ENCODE measurements at regions not wholly inside any gene's neighbourhood (a gene's known extent, or its start where the extent isn't known, plus 50 kb on each side); places are given as distances from the start of the nearest gene placed in this dataset.
"Not testable (repeated sequence)": the region's sequence is repeated elsewhere in the genome, so short reads cannot be mapped to it uniquely, and the experiment has no call there.

GRCh38 chr2:172262486-172262885 lies 159.8 kb upstream of the DLX2 start:
- H3K4me3 ChIP-seq (ENCODE audit: low read depth, low read length), result no peak overlapping the region
- DNase-seq (ENCODE audit: low read depth), result no peak
- TF ChIP-seq, protein P1, sequence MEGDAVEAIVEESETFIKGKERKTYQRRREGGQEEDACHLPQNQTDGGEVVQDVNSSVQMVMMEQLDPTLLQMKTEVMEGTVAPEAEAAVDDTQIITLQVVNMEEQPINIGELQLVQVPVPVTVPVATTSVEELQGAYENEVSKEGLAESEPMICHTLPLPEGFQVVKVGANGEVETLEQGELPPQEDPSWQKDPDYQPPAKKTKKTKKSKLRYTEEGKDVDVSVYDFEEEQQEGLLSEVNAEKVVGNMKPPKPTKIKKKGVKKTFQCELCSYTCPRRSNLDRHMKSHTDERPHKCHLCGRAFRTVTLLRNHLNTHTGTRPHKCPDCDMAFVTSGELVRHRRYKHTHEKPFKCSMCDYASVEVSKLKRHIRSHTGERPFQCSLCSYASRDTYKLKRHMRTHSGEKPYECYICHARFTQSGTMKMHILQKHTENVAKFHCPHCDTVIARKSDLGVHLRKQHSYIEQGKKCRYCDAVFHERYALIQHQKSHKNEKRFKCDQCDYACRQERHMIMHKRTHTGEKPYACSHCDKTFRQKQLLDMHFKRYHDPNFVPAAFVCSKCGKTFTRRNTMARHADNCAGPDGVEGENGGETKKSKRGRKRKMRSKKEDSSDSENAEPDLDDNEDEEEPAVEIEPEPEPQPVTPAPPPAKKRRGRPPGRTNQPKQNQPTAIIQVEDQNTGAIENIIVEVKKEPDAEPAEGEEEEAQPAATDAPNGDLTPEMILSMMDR (conservative IDR thresholded peaks at IDR 0.05; ENCODE audit: low read depth, low read length), result no peak

DNA sequence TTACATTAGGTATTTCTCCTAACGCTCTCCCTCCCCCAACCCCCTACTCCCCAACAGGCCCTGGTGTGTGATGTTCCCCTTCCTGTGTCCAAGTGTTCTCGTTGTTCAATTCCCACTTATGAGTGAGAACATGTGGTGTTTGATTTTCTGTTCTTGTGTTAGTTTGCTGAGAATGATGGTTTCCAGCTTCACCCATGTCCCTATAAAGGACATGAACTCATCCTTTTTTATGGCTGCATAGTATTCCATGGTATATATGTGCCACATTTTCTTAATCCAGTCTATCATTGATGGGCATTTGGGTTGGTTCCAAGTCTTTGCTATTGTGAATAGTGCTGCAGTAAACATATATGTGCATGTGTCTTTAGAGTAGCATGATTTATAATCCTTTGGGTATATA lies 162.1 kb upstream of the DLX2 start:
- not testable (repeated sequence) for DNase-seq (ENCODE audit: low read depth); H3K4me3 ChIP-seq (ENCODE audit: low read depth, low read length)

GRCh38 chr2:172269507-172270244 lies 157.7 kb upstream of the ITGA6 start:
- DNase-seq (ENCODE audit: low read depth); H3K4me3 ChIP-seq (ENCODE audit: low read depth, low read length): not testable (repeated sequence)

DNA sequence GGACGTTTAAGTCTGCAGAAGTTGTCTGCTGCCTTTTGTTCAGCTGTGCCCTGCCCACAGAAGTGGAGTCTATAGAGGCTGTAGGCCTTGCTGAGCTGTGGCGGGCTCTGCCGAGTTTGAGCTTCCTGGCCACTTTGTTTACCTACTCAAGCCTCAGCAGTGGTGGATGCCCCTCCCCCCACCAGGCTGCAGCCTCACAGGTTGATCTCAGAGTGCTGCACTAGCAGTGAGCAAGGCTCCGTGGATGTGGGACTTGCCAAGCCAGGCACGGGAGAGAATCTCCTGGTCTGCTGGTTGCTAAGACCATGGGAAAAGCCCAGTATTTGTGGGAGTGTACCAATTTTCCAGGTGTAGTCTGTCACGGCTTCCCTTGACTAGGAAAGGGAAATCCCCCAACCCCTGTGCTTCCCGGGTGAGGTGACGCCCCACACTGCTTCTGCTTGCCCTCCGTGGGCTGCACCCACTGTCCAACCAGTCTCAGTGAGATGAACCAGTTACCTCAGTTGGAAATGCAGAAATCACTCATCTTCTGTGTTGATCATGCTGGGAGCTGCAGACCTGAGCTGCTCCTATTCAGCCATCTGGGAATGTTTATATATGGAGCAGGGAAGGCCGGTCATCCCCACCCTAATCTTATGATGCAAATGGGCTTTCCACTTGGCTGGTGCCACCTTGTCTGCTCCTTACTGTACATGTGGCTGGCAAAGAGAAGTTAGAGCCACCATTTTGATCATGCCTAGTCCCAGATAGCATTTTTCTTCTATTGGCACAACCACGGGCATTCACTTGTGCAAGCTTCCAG lies 156.9 kb upstream of the ITGA6 start:
- H3K4me3 ChIP-seq (ENCODE audit: low read depth, low read length), result no peak overlapping the region
- TF ChIP-seq, protein P1 (conservative IDR thresholded peaks at IDR 0.05; ENCODE audit: low read depth, low read length), result no peak
- DNase-seq (ENCODE audit: low read depth), result no peak

- TF ChIP-seq, protein P1 (conservative IDR thresholded peaks at IDR 0.05; ENCODE audit: low read depth, low read length), result no peak
- DNase-seq (ENCODE audit: low read depth), result no peak
- no peak overlapping the region for H3K4me3 ChIP-seq (ENCODE audit: low read depth, low read length)
Observed at GRCh38 chr2:172273910-172274571, 153.3 kb upstream of the ITGA6 start.

DNA sequence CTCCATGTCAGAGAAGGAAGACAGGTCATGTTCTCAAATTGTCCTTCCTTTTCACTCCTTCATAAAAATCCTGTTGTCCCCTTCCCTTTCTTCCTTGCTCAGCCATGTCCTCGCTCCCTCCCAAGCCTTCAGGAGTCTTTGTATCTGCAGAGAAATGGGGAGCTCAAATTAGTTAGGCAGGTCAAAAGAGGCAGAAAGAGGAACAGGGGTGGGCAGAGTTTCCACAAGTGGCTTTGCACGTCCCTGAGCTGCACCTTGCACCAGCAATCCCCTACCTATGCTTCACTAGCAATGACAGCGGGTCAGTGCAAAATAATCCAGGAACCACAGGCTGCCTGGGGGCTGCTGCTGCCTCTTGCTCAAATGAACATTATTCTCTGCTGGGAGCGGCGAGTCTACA lies 152.1 kb upstream of the ITGA6 start:
- TF ChIP-seq, protein P1 (conservative IDR thresholded peaks at IDR 0.05; ENCODE audit: low read depth, low read length), result no peak
- no peak overlapping the region for H3K4me3 ChIP-seq (ENCODE audit: low read depth, low read length)
- no peak for DNase-seq (ENCODE audit: low read depth)

DNA sequence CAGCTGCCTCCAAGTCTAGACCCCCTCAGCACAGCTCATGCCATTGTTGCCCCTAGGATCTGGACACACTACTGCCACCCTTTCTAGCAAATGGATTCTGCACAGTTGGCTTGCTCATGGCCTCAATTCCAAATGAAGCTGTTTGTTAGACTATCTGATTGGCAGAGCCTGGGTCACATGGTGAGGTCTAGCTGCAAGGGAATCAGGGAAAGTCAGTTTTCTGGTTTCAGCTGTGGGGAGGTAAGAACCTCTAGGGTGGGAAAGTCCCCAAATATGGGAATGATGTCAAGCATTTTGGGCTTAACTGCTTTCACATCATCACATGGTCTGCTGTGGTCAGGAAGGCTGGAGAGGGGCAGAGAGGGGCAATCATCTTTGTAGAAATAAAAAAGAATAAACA lies 150.4 kb upstream of the ITGA6 start:
- TF ChIP-seq, protein P1 (conservative IDR thresholded peaks at IDR 0.05; ENCODE audit: low read depth, low read length), result no peak
- no peak overlapping the region for H3K4me3 ChIP-seq (ENCODE audit: low read depth, low read length)
- no peak for DNase-seq (ENCODE audit: low read depth)
